SK-N-SH (cell line): ENCODE measurements at regions not wholly inside any gene's neighbourhood (a gene's known extent, or its start where the extent isn't known, plus 50 kb on each side); places are given as distances from the start of the nearest gene placed in this dataset.

Source experiments
- EZH2phosphoT487 ChIP-seq: fragments of 200-600 bp; sonication (generic); IDR thresholded peaks from 2 replicates; pipeline ENCODE4 v1.6.1; 2017; ENCODE audit warnings: low read depth, mixed run types, mild to moderate bottlenecking, antibody characterized with exemption, moderate library complexity, borderline replicate concordance
- RXRA ChIP-seq: IDR thresholded peaks from 2 replicates; pipeline ENCODE4 v1.4.0; 2012; ENCODE audit warnings: low read depth, mild to moderate bottlenecking, borderline replicate concordance
- TF ChIP-seq, protein P1 (sequence below): fragments of 200-600 bp; sonication (generic); IDR thresholded peaks from 2 replicates; pipeline ENCODE4 v1.6.1; 2017; ENCODE audit warnings: antibody characterized with exemption, mild to moderate bottlenecking, moderate library complexity

GRCh38 chr4:131316086-131316485, 1833.0 kb upstream of the PCDH10 start:
- TF ChIP-seq, protein P1, sequence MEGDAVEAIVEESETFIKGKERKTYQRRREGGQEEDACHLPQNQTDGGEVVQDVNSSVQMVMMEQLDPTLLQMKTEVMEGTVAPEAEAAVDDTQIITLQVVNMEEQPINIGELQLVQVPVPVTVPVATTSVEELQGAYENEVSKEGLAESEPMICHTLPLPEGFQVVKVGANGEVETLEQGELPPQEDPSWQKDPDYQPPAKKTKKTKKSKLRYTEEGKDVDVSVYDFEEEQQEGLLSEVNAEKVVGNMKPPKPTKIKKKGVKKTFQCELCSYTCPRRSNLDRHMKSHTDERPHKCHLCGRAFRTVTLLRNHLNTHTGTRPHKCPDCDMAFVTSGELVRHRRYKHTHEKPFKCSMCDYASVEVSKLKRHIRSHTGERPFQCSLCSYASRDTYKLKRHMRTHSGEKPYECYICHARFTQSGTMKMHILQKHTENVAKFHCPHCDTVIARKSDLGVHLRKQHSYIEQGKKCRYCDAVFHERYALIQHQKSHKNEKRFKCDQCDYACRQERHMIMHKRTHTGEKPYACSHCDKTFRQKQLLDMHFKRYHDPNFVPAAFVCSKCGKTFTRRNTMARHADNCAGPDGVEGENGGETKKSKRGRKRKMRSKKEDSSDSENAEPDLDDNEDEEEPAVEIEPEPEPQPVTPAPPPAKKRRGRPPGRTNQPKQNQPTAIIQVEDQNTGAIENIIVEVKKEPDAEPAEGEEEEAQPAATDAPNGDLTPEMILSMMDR = no peak
- TF ChIP-seq EZH2phosphoT487 (no peak), RXRA (no peak)
